Panc1 (cell line): ENCODE measurements at regions not wholly inside any gene's neighbourhood (a gene's known extent, or its start where the extent isn't known, plus 50 kb on each side); places are given as distances from the start of the nearest gene placed in this dataset.

ENCODE experiments used
- ATAC-seq: fragments of 200-7000 bp; cut with Tn5 transposase; 2 replicates; pipeline ENCODE4 v1.9.1; 2020; ENCODE audit warnings: mild to moderate bottlenecking, moderate library complexity
- BruUV-seq: library from RNA; stranded (reverse); fragments of 400-500 nt; replicated peaks from 2 replicates; lab custom pipeline; 2021; lab: Mats Ljungman, UMichigan
- CTCF ChIA-PET: fragments of 300-600 bp; sonication (Branson Sonifier 250); formaldehyde crosslinking; loops from one replicate; lab custom pipeline; 2022; ENCODE audit warnings: antibody characterized with exemption; lab: Charles Lee
- POLR2A ChIA-PET: fragments of 300-600 bp; sonication (Branson Sonifier 250); formaldehyde crosslinking; loops from one replicate; lab custom pipeline; 2022; ENCODE audit warnings: antibody characterized with exemption; lab: Charles Lee
- DNase-seq: peaks from one replicate; pipeline ENCODE4 v3.0.0-alpha.2; 2010; ENCODE audit warnings: low read depth, low spot score
- H3K27ac ChIP-seq: 2 replicates; pipeline ENCODE4 v1.5.1; 2011; ENCODE audit warnings: mild to moderate bottlenecking, low read length, inconsistent platforms
- H3K27me3 ChIP-seq: fragments of 200-500 bp; sonication (Bioruptor generic); 2 replicates; pipeline ENCODE4 v1.6.0; 2014; ENCODE audit warnings: low read length, inconsistent platforms; ENCODE audit not compliant: control insufficient read depth, insufficient read depth
- H3K36me3 ChIP-seq: fragments of 200-500 bp; sonication (Bioruptor generic); 2 replicates; pipeline ENCODE4 v1.5.1; 2014; ENCODE audit warnings: inconsistent platforms, mild to moderate bottlenecking, low read length, moderate library complexity; ENCODE audit not compliant: control insufficient read depth, insufficient read depth
- H3K4me1 ChIP-seq: 2 replicates; pipeline ENCODE4 v1.5.1; 2011; ENCODE audit warnings: inconsistent platforms, mild to moderate bottlenecking, low read length, moderate library complexity; ENCODE audit not compliant: control insufficient read depth, insufficient read depth
- H3K4me3 ChIP-seq, 2 experiments: 2 replicates each; pipeline ENCODE4 v1.5.1; 2011 to 2012; ENCODE audit warnings: low read depth in 2 of 2, low read length in 2 of 2, mild to moderate bottlenecking in 2 of 2, inconsistent platforms in 1 of 2, moderate library complexity in 1 of 2
- H3K9me3 ChIP-seq: fragments of 200-500 bp; sonication (Bioruptor generic); 2 replicates; pipeline ENCODE4 v1.5.1; 2014; ENCODE audit warnings: low read depth, mild to moderate bottlenecking, inconsistent platforms, low read length, moderate library complexity; ENCODE audit not compliant: control insufficient read depth, insufficient read depth
- POLR2AphosphoS5 ChIP-seq: IDR thresholded peaks from 2 replicates; pipeline ENCODE4 v1.6.1; 2012; ENCODE audit warnings: mild to moderate bottlenecking, low read depth, low read length, moderate library complexity
- SIN3A ChIP-seq: IDR thresholded peaks from 2 replicates; pipeline ENCODE4 v1.6.1; 2012; ENCODE audit warnings: low read depth, mild to moderate bottlenecking, low read length, moderate library complexity, borderline replicate concordance; ENCODE audit not compliant: insufficient read depth
- TCF7L2 ChIP-seq: IDR thresholded peaks from 2 replicates; pipeline ENCODE4 v1.6.1; 2011; ENCODE audit warnings: mild to moderate bottlenecking, low read depth, low read length, inconsistent platforms
- in situ Hi-C: cut with HindIII; loops from 2 replicates; pipeline ENCODE4 v1.10.0; 2016; ENCODE audit warnings: low sequenced_read_pairs, low pct_unique_long_range_greater_than_20kb
- intact Hi-C: fragments of 100-400 bp; cut with micrococcal nuclease; formaldehyde crosslinking; loops from one replicate; pipeline ENCODE4 v1.10.0; 2022; ENCODE audit not compliant: unreplicated experiment
- TF ChIP-seq, protein P1 (sequence below): fragments of 450-650 bp; IDR thresholded peaks from 2 replicates; pipeline ENCODE4 v1.5.1; 2017; ENCODE audit warnings: mild to moderate bottlenecking
- TF ChIP-seq, protein P2 (sequence below), 2 experiments: IDR thresholded peaks; 2 replicates each; pipeline ENCODE4 v1.6.1; 2011 to 2012; ENCODE audit warnings: low read depth in 2 of 2, control low read depth in 1 of 2, low read length in 1 of 2, mild to moderate bottlenecking in 1 of 2, moderate library complexity in 1 of 2; ENCODE audit not compliant: insufficient read depth in 1 of 2

DNA sequence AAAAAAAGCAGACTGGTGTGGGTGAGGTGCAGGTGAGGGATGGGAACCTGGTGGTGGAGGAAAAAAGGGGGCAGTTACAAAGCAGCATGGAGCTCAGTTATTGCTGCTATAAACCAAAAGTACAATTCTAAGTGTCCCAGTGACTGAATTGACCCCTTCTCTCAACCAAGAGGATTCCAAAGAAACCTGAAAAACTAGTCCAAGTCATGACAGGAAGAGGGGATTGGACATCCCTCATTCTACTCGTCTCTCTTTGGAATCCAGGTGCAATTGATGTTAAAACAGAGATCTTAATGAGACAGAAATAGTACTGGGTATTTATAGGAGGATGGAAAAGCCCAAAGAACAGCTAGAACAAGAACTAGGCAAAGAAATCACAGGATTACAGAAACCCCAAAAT lies 322.3 kb upstream of the IGFBP3 start:
- Histone ChIP-seq H3K27ac (no peak overlapping the region), H3K4me1 (no peaks in the 10 kb centered on the region), H3K36me3 (no peaks in the 10 kb centered on the region), H3K9me3 (no peaks in the 10 kb centered on the region), H3K4me3 (no peak overlapping the region), H3K27me3 (no peaks in the 10 kb centered on the region)
- DNase-seq (no peak), ATAC-seq (no peak)
- POLR2A ChIA-PET, result no interaction called here
- in situ Hi-C loops (no loop called here), intact Hi-C loops (no loop called here)
- CTCF ChIA-PET, result no interaction called here
- no peak for TF ChIP-seq POLR2AphosphoS5
- no peak for TF ChIP-seq SIN3A
- TF ChIP-seq TCF7L2, result no peak
- TF ChIP-seq, protein P1, sequence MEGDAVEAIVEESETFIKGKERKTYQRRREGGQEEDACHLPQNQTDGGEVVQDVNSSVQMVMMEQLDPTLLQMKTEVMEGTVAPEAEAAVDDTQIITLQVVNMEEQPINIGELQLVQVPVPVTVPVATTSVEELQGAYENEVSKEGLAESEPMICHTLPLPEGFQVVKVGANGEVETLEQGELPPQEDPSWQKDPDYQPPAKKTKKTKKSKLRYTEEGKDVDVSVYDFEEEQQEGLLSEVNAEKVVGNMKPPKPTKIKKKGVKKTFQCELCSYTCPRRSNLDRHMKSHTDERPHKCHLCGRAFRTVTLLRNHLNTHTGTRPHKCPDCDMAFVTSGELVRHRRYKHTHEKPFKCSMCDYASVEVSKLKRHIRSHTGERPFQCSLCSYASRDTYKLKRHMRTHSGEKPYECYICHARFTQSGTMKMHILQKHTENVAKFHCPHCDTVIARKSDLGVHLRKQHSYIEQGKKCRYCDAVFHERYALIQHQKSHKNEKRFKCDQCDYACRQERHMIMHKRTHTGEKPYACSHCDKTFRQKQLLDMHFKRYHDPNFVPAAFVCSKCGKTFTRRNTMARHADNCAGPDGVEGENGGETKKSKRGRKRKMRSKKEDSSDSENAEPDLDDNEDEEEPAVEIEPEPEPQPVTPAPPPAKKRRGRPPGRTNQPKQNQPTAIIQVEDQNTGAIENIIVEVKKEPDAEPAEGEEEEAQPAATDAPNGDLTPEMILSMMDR, result no peak
- TF ChIP-seq, protein P2, sequence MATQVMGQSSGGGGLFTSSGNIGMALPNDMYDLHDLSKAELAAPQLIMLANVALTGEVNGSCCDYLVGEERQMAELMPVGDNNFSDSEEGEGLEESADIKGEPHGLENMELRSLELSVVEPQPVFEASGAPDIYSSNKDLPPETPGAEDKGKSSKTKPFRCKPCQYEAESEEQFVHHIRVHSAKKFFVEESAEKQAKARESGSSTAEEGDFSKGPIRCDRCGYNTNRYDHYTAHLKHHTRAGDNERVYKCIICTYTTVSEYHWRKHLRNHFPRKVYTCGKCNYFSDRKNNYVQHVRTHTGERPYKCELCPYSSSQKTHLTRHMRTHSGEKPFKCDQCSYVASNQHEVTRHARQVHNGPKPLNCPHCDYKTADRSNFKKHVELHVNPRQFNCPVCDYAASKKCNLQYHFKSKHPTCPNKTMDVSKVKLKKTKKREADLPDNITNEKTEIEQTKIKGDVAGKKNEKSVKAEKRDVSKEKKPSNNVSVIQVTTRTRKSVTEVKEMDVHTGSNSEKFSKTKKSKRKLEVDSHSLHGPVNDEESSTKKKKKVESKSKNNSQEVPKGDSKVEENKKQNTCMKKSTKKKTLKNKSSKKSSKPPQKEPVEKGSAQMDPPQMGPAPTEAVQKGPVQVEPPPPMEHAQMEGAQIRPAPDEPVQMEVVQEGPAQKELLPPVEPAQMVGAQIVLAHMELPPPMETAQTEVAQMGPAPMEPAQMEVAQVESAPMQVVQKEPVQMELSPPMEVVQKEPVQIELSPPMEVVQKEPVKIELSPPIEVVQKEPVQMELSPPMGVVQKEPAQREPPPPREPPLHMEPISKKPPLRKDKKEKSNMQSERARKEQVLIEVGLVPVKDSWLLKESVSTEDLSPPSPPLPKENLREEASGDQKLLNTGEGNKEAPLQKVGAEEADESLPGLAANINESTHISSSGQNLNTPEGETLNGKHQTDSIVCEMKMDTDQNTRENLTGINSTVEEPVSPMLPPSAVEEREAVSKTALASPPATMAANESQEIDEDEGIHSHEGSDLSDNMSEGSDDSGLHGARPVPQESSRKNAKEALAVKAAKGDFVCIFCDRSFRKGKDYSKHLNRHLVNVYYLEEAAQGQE (IDR thresholded peaks at IDR 0.05; ENCODE audit: insufficient read depth in 1 of 2, low read depth in 2 of 2, low read length in 1 of 2), result no peak
- no TSS peak for BruUV-seq

DNA sequence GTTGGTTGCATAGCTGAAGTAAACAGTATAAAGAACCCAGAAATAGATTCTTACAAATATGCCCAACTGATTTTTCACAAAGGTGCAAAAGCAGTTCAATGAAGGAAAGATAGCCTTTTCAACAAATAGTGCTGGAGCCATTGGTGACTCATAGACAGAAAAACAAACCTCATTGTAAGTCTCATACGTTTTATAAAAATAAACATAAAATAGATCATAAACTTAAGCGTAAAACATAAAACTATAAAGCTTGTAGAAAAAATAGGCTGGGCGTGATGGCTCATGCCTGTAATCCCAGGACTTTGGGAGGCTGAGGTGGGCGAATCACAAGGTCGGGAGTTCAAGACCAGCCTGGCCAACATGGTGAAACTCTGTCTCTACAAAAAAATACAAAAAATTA lies 318.8 kb upstream of the IGFBP3 start:
- Histone ChIP-seq H3K27me3 (no peaks in the 10 kb centered on the region), H3K27ac (no peak overlapping the region), H3K36me3 (no peaks in the 10 kb centered on the region), H3K9me3 (no peaks in the 10 kb centered on the region), H3K4me1 (no peaks in the 10 kb centered on the region), H3K4me3 (no peak overlapping the region)
- intact Hi-C loops, result no loop called here
- POLR2A ChIA-PET, result no interaction called here
- BruUV-seq, result no TSS peak
- CTCF ChIA-PET, result no interaction called here
- TF ChIP-seq, protein P2 (IDR thresholded peaks at IDR 0.05; ENCODE audit: insufficient read depth in 1 of 2, low read depth in 2 of 2, low read length in 1 of 2), result no peak
- TF ChIP-seq, protein P1, result no peak
- TF ChIP-seq TCF7L2 (no peak), POLR2AphosphoS5 (no peak), SIN3A (no peak)
- in situ Hi-C loops, result no loop called here
- ATAC-seq (no peak), DNase-seq (no peak)
